Choroid plexus epithelial cell (primary cell): ENCODE measurements at regions not wholly inside any gene's neighbourhood (a gene's known extent, or its start where the extent isn't known, plus 50 kb on each side); places are given as distances from the start of the nearest gene placed in this dataset.

Experiments used
- DNase-seq: peaks from one replicate; pipeline ENCODE4 v3.0.0-alpha.2; 2010; ENCODE audit warnings: low read depth
- H3K4me3 ChIP-seq: 2 replicates; pipeline ENCODE4 v1.5.1; 2011; ENCODE audit warnings: low read depth, mild to moderate bottlenecking, control low read depth, low read length, moderate library complexity
- TF ChIP-seq, protein P1 (sequence below): conservative IDR thresholded peaks from 2 replicates; pipeline ENCODE4 v1.5.1; 2011; ENCODE audit warnings: low read depth, mild to moderate bottlenecking, control low read depth, inconsistent platforms, low read length, moderate library complexity

DNA sequence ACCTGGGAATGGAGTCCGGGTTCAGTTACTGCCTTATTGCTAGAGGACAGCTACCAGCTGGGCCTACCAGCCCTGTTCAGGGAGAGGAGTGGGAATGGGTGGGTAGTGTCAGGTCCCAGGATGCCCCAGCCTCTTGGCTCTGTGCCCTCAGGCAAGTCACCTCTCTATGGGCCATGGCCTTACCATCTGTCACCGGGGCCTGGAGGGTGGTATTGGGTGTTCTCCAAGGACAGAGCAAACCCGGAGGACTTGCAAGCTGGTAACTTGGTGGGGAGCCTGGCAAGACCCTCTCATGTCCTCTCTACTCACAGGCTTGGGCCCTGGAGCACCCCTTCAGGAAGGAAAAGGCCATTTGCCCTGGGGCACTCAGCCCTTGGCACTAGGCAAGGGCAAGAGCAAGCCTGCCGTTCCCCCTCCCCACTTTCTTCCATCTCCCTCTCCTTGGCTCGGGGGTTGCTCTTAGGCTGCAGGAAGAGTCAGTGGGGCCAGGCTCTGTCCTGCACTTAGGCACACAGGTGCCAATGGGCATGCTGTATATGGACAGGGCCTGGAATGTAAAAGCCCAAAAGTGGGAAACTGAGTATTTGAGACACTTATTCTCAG, 170.0 kb upstream of the ZNF267 start:
- H3K4me3 ChIP-seq: no peak overlapping the region
- no peak for DNase-seq
- TF ChIP-seq, protein P1, sequence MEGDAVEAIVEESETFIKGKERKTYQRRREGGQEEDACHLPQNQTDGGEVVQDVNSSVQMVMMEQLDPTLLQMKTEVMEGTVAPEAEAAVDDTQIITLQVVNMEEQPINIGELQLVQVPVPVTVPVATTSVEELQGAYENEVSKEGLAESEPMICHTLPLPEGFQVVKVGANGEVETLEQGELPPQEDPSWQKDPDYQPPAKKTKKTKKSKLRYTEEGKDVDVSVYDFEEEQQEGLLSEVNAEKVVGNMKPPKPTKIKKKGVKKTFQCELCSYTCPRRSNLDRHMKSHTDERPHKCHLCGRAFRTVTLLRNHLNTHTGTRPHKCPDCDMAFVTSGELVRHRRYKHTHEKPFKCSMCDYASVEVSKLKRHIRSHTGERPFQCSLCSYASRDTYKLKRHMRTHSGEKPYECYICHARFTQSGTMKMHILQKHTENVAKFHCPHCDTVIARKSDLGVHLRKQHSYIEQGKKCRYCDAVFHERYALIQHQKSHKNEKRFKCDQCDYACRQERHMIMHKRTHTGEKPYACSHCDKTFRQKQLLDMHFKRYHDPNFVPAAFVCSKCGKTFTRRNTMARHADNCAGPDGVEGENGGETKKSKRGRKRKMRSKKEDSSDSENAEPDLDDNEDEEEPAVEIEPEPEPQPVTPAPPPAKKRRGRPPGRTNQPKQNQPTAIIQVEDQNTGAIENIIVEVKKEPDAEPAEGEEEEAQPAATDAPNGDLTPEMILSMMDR: no peak

DNA sequence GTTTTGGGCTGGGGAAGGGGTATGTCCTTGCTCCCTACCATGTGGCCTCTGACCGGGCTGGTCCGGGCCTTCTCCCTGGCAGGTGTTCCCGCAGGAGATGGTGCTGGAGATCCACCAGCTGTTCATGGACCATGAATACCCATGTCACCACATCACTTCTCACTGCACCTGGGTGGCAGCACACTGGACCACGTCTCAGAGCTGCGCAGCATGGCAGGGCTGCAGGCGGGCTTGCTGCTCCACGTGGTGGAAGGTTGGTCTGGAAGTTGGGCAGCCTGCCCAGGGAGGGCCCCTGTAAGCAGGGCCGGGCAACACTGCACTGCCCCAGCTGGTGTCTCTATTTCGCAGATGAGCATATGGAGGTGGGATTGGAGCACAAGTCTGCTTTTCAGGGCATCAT, 169.5 kb upstream of the ZNF267 start:
- no peak overlapping the region for H3K4me3 ChIP-seq
- TF ChIP-seq, protein P1: no peak
- DNase-seq: no peak

- no peak overlapping the region for H3K4me3 ChIP-seq
- TF ChIP-seq, protein P1: no peak
These were observed 168.2 kb upstream of the ZNF267 start for GRCh38 chr16:31705371-31705770.

GRCh38 chr16:31706318-31706717, 167.3 kb upstream of the ZNF267 start:
- TF ChIP-seq, protein P1: no peak
- H3K4me3 ChIP-seq: no peak overlapping the region

More at GRCh38 chr16:31705371-31705770, 168.2 kb upstream of the ZNF267 start:
- no peak for DNase-seq

DNA sequence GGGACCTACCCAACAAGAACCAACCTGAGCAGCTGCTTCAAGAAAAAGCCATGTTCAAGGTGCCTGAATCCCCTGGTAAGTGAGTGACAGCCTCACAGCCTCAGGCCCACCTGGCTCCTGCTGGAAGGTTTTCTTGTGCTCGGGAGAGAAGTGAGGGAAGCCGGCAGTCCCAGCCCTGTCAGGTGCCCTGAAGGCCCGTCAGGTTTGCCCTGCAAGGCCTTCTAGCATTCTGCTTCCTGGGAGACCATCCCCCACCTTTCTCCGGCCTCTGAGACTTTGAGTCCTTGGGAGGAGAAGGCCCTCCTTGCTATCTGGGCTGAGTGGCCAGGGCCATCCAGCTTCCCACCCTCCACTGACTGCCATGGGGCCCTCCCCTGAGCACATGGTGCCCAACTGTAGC, 166.7 kb upstream of the ZNF267 start:
- H3K4me3 ChIP-seq: no peak overlapping the region
- no peak for DNase-seq
- TF ChIP-seq, protein P1: no peak

More at GRCh38 chr16:31706318-31706717, 167.3 kb upstream of the ZNF267 start:
- DNase-seq: no peak

DNA sequence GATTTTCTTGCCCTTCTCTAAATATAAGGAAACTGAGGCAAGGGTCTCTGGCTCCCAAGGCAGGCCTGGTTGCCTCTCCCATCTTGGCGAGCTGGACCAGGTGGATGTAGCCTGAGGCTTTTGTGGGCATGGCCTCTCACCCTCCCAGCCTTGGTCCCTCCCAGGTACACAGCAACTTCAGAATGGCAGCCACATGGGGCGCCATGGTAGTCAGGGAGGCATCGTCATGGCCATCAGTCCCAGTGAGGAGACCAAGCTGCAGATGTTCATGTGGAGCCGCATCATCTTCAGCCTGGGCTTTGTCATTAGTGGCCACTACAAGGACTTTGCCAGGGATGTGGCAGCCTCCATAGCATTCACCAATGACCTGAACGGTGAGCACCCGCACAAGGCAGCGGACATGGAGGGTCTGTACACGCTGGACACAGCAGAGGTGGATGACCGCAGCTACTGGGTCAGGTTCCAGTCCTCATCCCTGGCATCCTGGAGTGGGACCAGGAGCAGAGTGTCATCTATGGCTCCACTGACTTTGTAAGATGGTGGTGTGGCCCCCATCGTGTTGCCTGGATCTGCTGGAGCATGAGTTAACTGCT, 165.8 kb upstream of the ZNF267 start:
- no peak overlapping the region for H3K4me3 ChIP-seq

More for the DNA sequence above, 165.8 kb upstream of the ZNF267 start:
- no peak for DNase-seq
- TF ChIP-seq, protein P1: no peak
